Osteocyte (in vitro differentiated cells): ENCODE measurements at regions not wholly inside any gene's neighbourhood (a gene's known extent, or its start where the extent isn't known, plus 50 kb on each side); places are given as distances from the start of the nearest gene placed in this dataset.
"Not testable (repeated sequence)": the region's sequence is repeated elsewhere in the genome, so short reads cannot be mapped to it uniquely, and the experiment has no call there.

Experiments used
- DNase-seq: peaks from one replicate; pipeline ENCODE4 v3.0.0; 2021; ENCODE audit warnings: mixed read lengths; ENCODE audit not compliant: unreplicated experiment; ENCODE audit errors: extremely low spot score
- H3K27ac Mint-ChIP-seq: one replicate; pipeline ENCODE4 v1.8.0; 2021; ENCODE audit warnings: mild to moderate bottlenecking, mixed read lengths; ENCODE audit not compliant: unreplicated experiment
- H3K27me3 Mint-ChIP-seq: one replicate; pipeline ENCODE4 v1.8.0; 2021; ENCODE audit warnings: mixed read lengths; ENCODE audit not compliant: unreplicated experiment
- H3K36me3 Mint-ChIP-seq: one replicate; pipeline ENCODE4 v1.8.0; 2021; ENCODE audit warnings: mixed read lengths; ENCODE audit not compliant: unreplicated experiment
- H3K4me1 Mint-ChIP-seq: one replicate; pipeline ENCODE4 v1.8.0; 2021; ENCODE audit warnings: mixed read lengths; ENCODE audit not compliant: unreplicated experiment
- H3K4me3 Mint-ChIP-seq: one replicate; pipeline ENCODE4 v1.8.0; 2021; ENCODE audit warnings: mild to moderate bottlenecking, moderate library complexity, mixed read lengths; ENCODE audit not compliant: unreplicated experiment
- H3K9me3 Mint-ChIP-seq: one replicate; pipeline ENCODE4 v1.8.0; 2021; ENCODE audit warnings: mixed read lengths; ENCODE audit not compliant: unreplicated experiment
- CTCF ChIP-seq: fragments of 200-600 bp; sonication (generic); IDR thresholded peaks from 2 replicates; pipeline ENCODE4 v1.5.0; 2021; ENCODE audit warnings: antibody characterized with exemption, mild to moderate bottlenecking, moderate library complexity

GRCh38 chr4:125650557-125650956 is 335.8 kb downstream of the FAT4 start:
- Mint-ChIP-seq H3K4me3 (no peak overlapping the region), H3K27me3 (no peaks in the 10 kb centered on the region), H3K9me3 (no peaks in the 10 kb centered on the region), H3K4me1 (peaks cover 14% of the 10 kb centered on the region), H3K27ac (no peak overlapping the region), H3K36me3 (no peaks in the 10 kb centered on the region)
- TF ChIP-seq CTCF: no peak
- no peak for DNase-seq

DNA sequence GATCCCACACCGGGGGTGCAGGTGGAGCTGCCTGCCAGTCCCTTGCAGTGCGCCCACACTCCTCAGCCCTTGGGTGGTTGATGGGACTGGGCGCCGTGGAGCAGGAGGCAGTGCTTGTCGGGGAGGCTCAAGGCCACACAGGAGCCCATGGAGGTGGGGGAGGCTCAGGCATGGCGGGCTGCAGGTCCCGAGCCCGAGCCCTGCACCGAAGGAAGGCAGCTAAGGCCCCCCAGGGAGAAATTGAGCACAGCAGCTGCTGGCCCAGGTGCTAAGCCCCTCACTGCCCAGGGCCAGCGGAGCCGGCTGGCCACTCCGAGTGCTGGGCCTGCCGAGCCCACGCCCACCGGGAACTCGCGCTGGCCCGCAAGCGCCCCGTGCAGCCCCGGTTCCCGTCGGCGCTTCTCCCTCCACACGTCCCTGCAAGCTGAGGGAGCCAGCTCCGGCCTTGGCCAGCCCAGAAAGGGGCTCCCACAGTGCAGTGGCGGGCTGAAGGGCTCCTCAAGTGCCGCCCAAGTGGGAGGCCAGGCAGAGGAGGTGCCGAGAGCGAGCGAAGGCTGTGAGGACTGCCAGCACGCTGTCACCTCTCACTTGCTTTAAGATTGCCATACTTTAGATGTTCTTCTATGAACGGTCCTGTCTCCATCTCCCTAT is 337.1 kb downstream of the FAT4 start:
- not testable (repeated sequence) for H3K27me3 Mint-ChIP-seq, H3K27ac Mint-ChIP-seq, H3K36me3 Mint-ChIP-seq, H3K9me3 Mint-ChIP-seq, H3K4me3 Mint-ChIP-seq, DNase-seq
- H3K4me1 Mint-ChIP-seq: peaks cover 20% of the 10 kb centered on the region

DNA sequence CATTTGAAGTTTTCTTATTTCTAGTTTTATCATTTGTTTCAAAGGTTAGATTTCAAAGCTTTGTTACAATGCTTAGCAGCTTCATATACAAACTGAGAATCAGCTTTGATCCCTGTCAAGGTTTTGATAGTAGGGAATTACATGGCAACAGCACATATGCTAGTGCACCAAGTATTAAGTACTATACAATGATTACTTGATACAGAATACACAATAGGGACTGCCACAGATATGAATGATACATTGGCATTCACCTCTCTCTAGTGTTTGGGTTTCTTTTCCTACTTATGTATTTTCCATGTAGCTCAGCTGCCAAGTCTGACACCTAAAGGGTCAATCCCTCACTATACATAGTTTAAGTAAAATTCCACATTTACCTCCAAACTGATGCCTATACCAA is 344.0 kb downstream of the FAT4 start:
- Mint-ChIP-seq H3K27ac (no peak overlapping the region), H3K4me3 (no peak overlapping the region), H3K36me3 (no peaks in the 10 kb centered on the region), H3K27me3 (no peaks in the 10 kb centered on the region), H3K9me3 (no peaks in the 10 kb centered on the region), H3K4me1 (peaks cover 50% of the 10 kb centered on the region)
- no peak for DNase-seq
- no peak for TF ChIP-seq CTCF

DNA sequence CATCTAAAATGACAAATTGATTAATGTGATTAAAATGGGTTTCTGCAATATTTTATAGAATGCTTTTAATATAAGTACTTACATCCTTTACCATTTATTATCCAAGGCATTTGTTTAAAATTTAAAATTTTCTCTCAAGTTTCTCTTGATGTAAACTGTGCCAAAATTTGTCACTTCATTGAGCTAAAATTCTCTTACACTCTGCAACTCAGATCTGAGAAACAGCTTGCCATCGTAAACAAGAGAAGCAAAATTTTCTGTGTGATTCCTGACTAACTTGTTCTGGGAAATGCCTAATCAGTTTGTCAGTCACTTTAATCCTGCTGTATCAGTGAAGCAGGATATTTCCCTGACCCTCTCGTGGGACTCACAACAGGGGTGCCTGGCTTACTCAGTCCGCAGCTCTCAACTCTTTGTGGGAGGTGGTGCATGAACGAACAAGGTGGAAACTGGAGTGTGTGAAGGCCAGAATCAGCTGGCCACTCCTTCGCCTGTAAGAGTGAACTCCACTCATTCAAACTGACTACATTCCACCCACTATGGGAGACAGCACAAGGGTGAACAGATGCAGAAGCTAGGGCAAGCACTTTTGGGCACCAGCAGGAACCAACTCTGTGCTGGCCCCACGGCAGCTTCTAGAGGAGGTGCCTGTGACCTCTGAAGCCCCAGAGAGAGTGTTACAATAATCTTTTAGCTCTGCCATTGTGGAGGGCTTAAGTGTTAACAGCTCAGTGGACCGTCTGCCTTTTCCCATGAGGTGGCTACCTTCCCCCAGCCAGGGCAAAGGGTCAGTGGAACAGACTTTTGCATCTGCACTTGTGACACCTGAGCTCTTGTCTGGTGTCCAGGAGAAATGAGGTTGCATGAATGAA is 349.4 kb downstream of the FAT4 start:
- TF ChIP-seq CTCF: no peak
- Mint-ChIP-seq H3K36me3 (no peaks in the 10 kb centered on the region), H3K27me3 (no peaks in the 10 kb centered on the region), H3K9me3 (no peaks in the 10 kb centered on the region), H3K27ac (peak overlapping the region; percentile 75), H3K4me3 (no peak overlapping the region), H3K4me1 (peaks cover 68% of the 10 kb centered on the region)
- DNase-seq: no peak

- TF ChIP-seq CTCF: no peak
- Mint-ChIP-seq H3K36me3 (no peaks in the 10 kb centered on the region), H3K27me3 (no peaks in the 10 kb centered on the region), H3K9me3 (peaks cover 4% of the 10 kb centered on the region), H3K4me1 (peaks cover 58% of the 10 kb centered on the region), H3K27ac (peak overlapping the region; percentile 69), H3K4me3 (no peak overlapping the region)
- DNase-seq: no peak
These were observed 351.9 kb downstream of the FAT4 start for GRCh38 chr4:125666635-125667034.
